GM12865 (cell line): ENCODE measurements at regions not wholly inside any gene's neighbourhood (a gene's known extent, or its start where the extent isn't known, plus 50 kb on each side); places are given as distances from the start of the nearest gene placed in this dataset.
A peak's percentile ranks its signal among the peaks of the same experiment; 100 is the strongest.

Experiments
- DNase-seq: peaks from one replicate; pipeline ENCODE4 v3.0.0; 2010; ENCODE audit warnings: low read depth
- H3K4me3 ChIP-seq: 2 replicates; pipeline ENCODE4 v1.5.1; 2011; ENCODE audit warnings: mild to moderate bottlenecking, low read depth, low read length, control low read depth
- TF ChIP-seq, protein P1 (sequence below): IDR thresholded peaks from 2 replicates; pipeline ENCODE4 v1.5.1; 2011; ENCODE audit warnings: low read length, control low read depth, low read depth, inconsistent platforms; ENCODE audit not compliant: insufficient read depth; ENCODE audit errors: missing control alignments

DNA sequence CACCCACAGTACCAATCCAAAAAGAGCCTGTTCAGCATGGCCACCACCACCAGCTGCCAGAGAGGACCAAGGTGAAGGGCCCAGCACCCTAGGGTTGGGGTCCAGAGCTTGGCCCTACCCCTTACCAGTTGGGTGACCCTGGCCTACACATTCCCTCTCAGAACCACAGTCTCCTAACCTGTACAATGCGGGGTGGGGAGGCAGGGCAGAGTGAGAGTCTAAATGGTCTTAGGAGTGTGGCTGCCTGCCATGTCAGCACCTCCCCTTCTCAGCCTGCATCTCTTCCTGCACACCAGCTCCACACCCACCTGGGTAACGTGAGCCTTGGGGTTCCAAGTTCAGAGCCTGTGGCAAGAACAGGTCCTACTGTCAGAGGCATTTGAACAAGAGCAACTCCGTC is 92.2 kb downstream of the C5orf15 start:
- H3K4me3 ChIP-seq, result no peak overlapping the region
- no peak for DNase-seq
- TF ChIP-seq, protein P1, sequence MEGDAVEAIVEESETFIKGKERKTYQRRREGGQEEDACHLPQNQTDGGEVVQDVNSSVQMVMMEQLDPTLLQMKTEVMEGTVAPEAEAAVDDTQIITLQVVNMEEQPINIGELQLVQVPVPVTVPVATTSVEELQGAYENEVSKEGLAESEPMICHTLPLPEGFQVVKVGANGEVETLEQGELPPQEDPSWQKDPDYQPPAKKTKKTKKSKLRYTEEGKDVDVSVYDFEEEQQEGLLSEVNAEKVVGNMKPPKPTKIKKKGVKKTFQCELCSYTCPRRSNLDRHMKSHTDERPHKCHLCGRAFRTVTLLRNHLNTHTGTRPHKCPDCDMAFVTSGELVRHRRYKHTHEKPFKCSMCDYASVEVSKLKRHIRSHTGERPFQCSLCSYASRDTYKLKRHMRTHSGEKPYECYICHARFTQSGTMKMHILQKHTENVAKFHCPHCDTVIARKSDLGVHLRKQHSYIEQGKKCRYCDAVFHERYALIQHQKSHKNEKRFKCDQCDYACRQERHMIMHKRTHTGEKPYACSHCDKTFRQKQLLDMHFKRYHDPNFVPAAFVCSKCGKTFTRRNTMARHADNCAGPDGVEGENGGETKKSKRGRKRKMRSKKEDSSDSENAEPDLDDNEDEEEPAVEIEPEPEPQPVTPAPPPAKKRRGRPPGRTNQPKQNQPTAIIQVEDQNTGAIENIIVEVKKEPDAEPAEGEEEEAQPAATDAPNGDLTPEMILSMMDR, result no peak

DNA sequence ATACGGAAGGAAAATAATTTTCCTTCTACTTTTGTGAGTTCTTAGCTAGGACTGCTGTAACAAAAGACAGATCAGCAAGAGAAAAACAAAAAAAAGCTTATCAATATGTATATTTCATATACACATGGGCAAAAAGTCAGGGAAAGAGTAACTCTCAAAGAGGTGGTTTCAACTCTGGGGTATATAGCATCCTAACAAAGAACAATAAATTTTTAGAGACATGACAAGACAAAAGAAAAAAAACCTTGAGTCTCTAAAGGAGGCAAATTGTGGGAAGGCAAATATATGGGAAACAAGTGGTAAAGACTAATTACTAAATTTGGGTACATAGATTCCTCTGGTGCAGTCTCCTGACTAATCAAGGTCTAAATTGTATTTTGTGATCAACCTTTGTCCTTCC is 93.2 kb downstream of the C5orf15 start:
- H3K4me3 ChIP-seq, result no peak overlapping the region
- TF ChIP-seq, protein P1, result no peak
- no peak for DNase-seq

DNA sequence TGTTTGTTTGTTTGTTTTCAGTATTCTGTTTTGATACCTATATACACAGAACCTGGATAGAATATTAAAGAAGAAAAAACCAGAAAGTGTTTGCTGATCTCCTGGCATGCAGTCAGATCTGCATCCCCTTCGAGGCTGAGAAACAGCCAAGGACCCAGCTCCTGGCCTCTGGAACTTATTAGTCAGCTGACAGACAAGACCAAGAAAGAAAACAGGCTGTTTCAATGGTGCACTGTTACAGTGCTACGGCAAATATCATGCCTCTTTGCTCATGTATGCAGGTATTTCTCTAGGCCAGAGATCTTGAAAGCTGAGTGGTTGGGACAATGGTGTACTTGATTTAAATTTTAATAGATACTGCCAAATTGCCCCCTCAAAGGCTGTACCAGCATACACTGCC is 95.0 kb downstream of the C5orf15 start:
- no peak for DNase-seq
- H3K4me3 ChIP-seq, result no peak overlapping the region
- TF ChIP-seq, protein P1, result no peak

DNA sequence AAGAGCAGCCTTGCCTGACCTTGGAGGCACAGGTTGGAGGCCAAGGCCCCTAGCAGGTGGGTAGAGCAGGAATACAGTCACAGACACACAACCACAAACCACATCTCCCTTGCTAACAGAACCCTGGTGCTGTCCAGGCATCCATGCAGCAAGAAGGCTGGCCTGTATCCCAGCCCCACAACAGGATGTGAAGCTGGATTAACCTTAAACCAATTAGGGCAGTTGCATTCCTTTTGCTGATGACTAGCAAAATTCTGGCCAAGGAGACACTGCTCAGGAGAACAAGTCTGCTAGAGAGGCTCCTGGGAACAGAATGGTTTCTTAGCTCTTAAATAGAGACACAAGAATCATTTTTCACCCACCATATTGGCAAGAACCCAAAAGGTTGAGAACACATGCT is 97.8 kb downstream of the C5orf15 start:
- TF ChIP-seq, protein P1, result no peak
- no peak for DNase-seq
- H3K4me3 ChIP-seq, result no peak overlapping the region

DNA sequence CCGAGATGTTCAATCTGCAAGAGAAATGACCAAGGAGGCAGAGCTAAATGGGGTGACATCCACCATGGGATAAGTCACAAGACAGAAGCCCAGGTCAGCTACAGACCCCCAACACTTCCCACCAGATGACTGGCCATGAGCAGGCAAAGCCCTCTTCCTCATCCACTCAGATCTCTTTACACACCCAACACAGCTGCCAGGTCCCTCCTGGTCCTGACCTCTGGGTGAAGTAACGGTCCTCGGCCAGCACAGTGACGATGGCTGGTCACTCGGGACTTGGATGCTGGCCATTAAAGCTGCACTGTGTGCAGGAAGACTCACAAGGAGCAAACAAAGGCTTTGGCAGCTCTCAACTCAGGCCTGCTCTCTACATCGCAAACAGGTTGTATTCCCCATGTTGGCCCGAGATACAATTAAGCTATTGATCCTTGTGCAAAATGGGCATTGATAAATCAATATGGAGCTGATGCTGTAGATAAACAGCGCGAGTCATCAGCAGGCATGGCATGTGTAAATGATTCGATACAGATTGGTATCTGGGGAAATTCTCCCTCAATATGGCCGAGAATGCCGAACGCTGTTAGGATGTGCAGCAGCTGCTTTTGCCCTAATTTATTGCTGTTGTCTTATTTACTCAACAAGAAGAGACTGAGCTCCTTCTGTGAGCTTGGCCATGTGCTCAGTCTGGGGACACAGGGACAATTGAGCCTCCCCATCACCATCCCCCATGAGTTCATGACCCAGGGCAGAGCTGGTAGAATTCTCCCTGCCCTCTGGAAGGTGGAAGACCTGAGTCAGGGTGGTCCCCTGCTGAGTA is 98.7 kb downstream of the C5orf15 start:
- TF ChIP-seq, protein P1, result no peak
- DNase-seq, result no peak
- no peak overlapping the region for H3K4me3 ChIP-seq

DNA sequence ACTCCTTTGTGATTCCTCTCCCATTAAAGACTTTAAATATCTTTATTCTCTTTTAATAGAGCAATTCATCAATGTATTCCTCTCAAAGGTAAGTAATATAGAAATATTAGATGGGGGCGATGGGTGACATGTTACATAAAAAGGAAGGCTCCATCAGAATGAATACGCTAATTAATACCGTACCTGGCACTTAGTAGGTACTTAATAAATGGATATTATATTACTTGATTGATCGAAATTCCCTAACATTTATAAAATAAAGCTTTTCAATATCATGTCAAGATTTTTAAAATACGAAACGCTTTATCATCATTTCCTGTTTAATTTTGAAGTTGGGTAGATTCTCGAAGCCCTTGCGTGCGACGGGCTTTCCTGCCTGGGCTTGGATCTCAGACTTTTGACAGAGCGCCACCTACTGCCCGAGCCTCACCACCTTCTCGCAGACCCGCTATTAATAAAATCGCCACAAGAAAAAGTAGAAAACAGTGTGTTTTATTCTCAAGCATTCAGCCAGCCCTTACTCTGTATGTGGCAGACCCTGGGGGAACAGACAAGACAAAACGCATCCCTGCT is 99.4 kb downstream of the C5orf15 start:
- TF ChIP-seq, protein P1, result peak; percentile 80
- DNase-seq, result peak; percentile 84
- no peak overlapping the region for H3K4me3 ChIP-seq
